ENCODE measurements at regions not wholly inside any gene's neighbourhood (a gene's known extent, or its start where the extent isn't known, plus 50 kb on each side); places are given as distances from the start of the nearest gene placed in this dataset.

DNA sequence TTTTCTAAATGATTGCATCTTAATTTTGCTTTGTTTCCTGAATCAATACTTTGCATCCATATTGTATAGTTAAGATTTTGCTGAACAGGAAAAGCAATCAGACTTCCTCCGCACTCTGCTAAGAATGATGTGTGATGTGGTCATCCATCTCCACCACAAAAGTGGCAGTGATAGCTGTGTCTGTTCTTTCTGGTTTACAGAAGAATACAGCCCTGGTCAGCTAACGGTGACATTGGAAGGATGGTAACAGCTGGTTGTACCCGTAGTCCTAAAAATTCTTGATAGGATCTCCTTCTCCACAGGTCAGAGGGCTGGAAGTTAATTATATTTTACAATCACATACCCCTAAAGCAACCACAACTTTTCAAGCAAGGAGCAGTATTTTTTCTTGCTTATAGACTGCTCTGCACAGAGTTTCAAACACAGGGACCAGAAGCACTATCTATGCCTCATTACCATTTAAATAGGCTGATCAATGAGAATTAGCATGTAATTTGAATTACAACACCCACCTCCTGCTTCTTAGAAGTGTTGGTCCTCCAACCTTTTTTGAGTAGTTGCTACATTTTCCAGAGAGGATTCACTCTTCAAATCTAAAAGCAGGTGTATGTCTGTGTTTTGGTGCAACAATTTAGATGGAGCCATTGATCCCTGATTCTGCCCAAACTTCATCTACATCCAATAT lies 1191.9 kb upstream of the NUDT12 start:
- DNase-seq: no peak

DNA sequence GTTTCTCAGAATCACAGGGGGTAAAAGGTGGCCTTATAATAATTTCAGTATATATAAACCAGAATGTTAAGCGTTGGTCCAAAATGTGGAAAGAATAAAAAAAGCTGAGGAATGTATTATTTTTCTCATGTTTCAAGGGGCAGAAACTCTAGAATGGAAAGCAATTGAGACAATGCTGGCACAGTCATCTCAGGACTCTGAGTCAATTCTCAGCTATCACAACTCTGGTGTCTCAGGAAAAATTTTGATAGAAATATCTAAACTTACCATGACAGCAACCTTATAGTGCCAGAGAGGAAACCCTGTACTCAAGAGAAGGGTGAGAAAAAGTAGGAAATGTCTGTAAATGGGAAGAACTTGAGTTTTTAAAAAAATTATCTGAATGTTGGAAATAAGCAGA lies 1189.4 kb upstream of the NUDT12 start:
- DNase-seq: no peak

DNA sequence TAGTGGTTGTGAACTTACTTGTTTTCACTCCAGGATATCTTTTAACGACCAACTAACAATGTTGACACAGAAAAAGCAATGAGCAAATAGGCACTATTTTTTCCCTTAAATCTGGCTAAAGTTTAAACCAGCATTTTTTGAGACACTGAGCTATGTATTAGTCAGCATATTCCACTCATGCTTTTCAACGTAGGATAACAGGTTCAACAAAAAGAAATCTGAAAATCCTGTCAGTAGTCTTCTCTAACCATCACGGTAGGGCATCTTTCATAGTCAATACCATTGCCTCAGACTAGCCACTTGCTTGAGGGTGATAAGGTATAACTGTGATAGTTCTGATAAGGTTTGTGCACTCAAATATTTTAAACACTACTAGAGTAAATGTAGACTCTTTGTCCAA lies 1177.3 kb upstream of the NUDT12 start:
- DNase-seq: no peak

DNA sequence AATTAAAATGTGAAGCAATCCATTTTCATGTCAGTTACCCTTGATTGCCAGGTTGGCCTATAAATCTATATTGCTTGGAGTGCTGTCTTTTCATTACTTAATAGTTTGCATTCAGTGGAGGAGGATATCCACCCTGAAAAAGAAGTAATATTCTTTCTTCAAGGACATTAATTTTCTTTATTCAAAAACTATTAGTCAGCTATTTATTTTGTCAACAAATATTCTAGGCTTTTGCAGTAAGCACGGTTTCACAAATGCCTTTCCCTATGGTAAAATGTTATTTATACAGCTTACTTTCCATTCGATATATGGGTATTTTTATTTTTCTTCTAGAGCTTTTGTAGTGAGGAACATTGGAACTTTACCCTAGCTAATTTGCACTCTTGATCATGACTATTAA lies 1176.9 kb upstream of the NUDT12 start:
- no peak for DNase-seq

DNA sequence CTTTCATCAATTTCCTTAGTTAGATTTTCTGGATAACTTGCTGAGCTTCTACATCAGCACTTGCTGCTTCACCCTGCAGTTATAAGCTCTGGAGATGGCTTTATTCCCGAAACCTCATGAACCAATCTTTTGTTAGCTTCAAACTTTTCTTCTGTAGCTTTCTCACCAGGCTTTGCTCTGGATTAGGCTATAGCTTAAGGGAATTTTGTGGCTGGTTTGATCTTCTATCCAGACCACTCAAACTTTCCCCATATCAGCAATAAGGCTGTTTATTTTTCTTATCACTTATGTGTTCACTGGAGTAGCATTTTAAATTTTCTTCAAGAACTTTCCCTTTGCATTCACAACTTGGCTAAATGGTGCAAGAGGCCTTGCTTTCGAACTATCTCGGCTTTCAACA lies 1173.5 kb upstream of the NUDT12 start:
- DNase-seq: no peak

DNA sequence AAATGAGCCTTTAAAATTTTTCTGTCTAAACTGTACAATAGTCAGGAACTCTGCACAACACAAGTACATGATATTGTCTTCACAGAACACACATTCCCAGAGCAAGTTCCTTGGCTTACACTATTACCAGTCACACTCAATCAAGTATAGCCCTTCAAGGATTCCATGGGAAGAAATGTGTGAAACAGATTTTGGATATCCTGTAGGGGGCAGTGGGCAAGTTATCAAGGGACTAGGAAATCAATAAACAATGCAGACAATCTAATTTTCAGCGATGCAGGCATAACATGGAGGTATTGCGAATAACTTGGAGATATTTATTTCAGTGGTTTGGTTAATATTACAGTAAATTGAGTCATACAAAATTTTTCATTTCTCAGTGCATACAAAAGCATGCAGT lies 1171.5 kb upstream of the NUDT12 start:
- no peak for DNase-seq

DNA sequence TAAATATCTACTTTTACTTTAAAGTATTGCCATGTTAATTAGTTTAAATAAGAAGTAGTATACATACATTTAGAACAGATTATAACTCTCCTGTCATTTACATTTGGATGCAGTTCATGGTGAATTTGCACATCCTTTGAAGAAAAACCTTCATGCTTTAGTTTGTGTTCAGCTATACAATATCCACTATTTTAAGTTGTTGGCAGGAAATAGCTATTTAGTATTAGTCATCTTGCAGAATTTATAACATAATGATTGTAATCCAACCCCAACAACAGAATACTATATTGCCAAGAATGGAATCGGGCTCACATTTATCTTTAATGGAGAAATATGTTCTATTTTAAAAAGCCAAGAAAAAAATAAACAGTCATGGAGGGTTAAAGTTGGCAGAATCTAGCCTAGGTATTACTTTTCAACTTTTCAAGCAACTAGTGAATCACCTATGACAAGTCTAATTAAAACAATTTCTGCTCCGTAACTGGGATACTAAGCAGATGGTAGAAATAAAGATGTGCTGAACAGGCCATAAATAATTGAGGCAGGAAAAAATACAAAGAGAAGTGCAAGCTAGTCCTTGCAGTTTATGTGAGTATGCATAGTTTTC lies 1170.6 kb upstream of the NUDT12 start:
- DNase-seq: no peak

DNA sequence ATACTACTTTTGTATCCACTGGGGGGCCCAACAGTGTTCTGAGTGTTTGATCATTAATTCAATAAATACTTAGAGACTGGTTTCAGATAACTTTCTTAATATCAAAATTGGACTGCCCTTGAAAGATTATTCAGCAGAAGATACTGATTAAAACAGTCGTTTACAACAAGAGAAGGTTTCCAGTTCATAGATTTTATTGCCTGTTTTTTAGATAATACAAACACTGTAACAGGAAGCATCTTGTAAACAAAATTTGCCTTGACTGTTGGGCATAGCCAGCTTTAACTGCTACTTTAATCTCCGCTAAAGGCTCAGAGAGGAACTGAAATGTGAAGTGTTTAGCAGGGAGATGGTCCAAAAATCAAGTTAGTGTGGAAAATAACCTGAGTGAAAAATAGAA lies 1168.7 kb upstream of the NUDT12 start:
- no peak for DNase-seq

DNA sequence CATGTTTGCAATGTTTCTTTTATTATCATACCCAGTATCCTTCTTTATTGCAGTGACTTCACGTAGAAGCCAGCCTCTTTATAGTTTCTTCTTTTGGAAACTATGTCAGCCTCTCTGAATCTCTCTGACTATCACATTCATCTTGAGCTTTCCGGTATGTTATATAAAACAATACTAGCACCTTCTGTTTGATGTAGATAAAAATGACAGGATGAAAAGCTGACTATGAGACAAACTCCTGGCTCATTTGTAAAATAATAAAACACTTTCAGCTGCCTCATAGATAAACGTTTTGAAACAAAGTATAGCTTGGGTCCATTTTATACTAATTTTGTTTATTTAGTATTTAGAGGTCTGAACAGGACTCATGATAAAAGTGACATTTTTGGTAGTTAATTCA lies 1145.4 kb upstream of the NUDT12 start:
- DNase-seq: no peak

DNA sequence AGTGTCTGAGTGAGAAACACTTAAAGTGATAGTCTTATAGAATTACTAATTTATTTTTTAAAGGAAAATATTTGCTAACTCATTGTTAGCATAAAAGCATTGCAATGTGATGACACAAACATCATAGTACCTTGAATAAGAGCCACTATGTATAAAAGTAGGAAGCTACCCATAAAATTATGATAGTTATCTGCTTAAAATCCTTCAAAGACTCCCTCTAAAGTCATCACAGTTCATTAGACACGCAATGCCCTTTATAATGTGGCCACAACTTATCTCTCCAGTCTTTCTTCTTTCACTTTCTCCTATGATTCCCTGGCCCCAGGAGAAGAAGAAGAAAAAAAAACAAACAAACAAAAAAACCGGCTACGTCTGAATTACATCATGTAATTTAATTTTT lies 1144.0 kb upstream of the NUDT12 start:
- DNase-seq: no peak

DNA sequence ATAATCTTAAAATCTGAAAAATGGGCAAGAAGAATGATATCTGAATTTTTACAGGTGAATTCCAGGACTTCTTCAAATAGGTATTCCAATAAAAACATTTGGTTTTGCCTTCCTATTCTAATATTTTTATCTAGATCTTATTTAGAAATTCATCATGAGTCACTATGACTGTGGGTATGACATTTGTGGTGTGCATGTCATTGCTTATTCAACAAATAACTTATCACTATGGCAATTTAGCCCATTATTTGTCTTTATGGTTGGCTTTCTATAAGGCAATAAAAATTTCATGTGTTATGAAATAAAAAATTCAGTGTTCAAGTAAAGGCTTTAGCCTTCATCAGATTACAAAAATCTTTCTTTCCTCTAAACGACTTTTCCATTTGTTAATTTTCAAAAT lies 1139.6 kb upstream of the NUDT12 start:
- no peak for DNase-seq

DNA sequence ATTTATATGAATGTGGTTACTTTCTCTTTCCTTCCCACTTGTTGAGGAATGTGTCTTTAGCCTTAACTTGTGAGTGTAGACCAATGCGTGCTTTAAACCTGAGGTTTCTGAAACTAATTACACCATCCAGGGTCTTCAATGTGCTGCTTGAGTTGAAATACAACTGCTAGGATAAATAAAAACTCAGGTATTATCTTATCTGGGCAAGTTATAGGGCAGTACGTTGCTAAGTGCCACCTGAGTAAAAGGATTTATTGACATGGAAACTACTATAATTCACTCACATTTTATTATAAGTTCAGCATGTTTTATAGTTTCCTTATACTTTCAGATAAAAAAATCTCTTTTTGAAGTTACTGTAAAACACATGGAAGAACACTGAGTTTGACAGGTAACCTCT lies 1136.8 kb upstream of the NUDT12 start:
- DNase-seq: no peak

DNA sequence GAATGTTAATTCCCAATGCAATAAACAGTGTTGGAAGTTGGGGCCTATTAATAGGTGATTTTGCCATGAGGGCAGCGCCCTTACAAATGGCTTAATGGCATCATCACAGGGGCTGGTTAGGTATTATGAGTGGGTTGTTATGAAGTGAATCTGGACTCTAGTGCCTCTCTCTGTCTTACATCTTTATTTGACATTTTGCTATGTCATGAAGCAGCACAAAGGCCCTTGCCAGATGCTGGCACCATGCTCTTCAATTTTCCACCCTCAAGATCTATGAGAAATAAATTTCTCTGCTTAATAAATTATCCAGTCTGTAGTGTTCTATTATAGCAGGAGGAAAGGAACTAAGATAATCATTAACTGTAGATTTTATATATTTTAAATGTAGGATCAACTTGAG lies 1098.7 kb upstream of the NUDT12 start:
- no peak for DNase-seq

DNA sequence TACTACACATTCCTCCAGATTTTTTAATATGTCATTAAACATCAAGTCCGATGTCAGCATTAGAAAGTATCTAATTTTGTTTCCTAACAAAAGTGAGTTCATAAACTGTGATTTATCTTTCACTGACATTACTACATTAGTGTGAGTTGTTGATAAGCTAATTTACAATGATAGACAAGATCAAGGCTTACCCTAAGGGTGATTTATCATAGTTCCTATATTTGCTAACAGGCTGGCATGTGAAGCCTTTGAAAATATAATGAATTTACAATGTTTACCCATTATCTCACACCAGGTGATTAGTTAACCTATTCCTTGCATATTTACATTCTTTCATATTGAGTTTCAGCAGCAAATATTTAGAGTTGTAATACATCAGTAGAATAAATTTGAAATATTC lies 1096.9 kb upstream of the NUDT12 start:
- no peak for DNase-seq

DNA sequence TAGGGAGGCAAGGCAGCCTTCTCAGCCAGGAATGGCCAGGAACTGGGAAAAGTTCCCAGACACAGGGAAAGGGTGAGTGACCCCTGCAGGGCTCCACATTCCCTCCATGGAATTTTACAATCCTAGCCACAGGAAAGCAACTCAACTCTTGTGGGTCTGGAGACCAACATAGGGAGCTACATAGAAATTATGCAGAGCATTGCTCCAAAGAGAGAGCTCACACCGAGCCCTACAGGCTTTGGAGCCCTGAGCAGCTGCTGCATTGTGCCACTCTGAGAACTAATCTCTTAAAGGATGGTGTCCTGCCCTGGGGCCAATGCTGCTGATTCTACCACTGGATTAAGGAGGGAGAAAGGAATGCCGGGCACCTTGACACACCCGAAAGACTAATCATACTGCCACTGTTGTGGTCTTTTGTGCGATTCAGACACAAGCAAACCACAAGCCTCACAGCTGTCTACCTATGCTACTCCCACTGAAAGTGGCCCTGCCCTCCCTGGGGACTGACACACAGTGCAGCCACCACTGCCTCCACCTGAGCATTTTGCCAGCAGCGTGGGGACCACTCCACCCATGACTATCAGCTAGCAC lies 1089.8 kb upstream of the NUDT12 start:
- no peak for DNase-seq

DNA sequence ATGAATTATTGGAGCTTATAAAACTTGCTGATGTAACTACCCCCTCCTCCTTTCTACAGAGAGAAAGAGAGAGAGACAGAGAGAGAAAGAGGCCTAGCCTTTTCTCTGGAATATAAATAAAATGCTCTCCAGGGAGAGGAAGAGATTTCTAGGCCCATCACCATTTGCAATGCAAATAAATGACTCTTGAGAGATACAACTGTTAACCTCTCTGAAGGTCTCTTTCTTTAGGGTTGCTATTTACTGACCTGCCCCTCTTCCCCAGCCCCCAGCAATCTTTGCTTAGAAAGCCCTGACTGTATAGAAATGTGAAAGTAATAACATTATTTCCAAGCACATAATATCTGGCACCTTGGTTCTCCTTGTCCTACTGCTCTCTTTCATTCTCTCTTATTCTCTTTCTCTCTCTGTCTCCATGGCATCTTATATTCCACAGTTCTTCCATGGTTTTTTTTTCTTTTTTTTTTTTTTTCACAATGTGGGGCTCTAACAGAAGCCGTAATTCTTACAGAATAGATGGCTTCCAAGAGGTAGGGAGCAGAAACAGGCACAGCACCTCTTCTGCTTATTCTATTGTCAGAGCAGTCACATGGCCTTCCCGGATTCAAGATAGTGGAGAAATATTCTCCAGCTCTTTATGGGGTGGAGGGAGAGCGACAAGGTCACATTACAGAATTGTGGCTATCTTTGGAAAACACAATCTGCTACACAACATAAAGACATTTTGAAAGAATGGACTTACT lies 1087.9 kb upstream of the NUDT12 start:
- no peak for DNase-seq

DNA sequence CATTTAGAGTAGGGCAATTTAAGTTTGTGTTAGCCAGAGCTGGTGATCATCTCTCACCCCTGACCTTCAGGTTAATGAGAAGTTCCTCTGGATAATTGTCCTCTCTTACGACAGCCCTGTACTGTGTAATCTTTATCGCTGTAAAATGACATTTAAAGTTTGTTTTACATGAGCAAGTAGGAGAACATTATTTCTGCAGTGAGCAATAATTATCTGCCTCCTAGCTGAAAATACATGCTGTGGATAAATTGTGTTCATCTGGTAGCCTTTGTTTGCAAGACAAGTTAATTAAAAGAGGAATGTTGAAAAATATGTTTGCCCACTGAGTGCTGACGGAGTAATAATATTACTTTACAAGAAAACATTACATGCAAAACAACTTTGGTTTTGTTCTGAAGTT lies 1083.8 kb upstream of the NUDT12 start:
- no peak for DNase-seq

DNA sequence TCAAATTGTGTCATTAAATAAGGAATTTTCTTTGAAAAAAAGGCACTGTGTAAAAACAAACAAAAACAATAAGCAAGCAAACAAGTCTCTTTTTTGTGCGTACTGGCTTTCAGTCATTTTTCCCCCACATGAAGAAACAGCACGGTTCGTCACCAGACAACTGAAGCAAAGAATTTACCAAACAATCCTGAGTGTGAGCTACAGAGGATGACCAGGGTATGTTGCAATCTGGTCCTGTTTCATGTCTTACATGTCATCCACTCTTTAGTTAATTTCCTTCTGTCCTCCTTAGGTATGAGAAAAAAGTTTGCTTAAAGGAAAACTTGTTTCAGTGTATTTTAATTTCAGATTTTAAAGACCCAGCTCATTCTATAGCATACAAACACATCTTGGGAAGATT lies 1080.7 kb upstream of the NUDT12 start:
- no peak for DNase-seq

DNA sequence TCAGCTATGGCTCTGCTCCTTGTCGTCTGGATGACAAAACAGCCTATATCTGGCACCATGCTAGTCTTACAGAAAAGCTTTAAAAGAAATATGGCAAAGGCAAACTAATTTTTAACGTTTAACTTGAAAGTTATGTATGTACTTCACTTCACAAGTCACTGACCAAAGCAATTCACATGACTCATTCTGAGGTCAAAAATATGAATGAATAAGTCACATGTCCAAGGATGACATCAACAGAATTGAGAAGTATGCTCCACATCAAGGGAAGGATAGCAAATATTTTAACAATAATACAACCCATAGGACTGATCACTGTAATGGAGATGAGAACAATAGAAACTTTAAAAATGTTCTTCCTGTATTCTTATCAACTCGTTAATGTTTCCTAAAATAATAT lies 1072.6 kb upstream of the NUDT12 start:
- DNase-seq: no peak

DNA sequence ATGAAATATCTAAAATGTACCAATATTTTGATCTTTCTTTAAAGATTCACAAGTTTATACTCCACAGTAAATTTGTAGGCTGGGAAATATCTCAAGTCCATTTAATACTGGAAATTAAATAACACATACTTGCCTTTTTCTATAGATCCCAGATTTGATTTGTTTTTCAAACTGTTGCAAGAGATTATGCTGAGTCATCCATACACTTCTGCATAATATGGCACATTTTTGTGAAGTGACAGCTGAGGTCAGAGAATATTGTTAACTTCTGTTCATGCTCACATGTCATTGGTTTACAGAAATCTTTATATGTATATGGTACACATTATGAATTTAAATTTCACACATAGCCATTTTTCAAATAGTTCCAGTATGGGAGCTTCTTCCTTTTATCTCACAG lies 1066.3 kb upstream of the NUDT12 start:
- no peak for DNase-seq

DNA sequence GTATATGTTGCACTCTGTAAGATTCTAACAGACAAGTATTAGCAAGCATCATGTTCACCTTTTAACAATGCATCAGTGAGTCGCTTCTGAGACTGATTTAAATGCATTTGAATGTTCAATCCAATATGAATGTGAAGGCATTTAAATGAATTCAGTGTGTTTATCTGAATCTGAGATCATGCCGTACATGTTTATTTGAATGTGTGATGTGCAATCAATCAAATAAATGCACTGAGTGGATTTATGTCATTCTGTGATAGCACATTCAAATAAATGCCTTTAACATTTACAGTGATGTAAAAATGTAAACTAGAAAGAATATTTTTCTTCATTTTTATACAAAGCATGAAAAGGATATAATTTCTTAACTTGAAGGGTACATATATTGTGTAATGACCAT lies 1063.5 kb upstream of the NUDT12 start:
- DNase-seq: no peak

DNA sequence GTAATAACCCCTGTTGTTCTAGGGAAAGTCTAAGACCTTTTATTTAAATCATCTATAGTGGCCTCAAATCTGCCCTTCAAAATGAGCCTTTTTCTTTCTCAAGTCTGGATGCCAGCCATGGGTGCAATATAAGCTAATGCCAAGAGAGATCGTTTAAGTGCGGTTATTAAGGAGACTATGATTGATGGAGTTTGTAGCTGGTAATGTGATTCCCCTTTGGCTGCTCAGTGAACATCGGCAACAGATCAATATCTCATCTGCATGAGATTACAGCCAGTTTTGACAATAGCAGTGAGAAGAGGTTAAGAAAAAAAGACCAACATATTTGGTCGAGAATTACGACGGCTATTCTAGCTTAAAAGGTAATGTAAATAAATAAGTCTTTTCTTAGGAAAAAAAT lies 1049.4 kb upstream of the NUDT12 start:
- DNase-seq: no peak

DNA sequence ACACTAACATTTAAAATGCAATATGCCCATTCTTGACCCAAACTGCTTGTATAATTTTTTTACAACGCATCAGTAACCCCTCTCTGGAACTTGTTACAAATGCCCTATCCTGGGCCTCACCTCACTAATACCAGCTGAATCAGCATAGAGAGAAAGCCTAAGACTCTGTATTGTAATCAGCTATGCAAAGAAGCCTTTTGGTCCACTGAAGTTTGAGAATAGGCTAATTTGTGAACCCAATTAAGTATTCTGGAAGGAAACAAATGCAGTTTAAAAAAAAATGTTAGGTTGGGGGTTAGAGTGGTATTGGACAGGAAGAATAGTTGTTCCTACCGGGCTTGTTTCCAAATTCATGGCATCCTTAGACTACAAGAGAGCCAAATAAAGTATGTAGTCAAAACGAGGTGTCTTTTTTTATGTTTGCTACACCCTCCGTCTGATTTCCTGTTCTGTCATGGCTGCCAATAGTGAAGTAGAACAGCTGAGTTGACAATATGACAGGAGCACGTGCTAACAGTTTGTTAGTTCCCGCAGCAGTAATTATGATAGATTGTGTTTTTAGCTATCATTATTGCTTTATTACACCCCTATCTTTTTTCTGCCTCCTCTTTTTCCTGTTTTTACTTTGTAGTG lies 1048.7 kb upstream of the NUDT12 start:
- no peak for DNase-seq
